ENCODE measurements at regions not wholly inside any gene's neighbourhood (a gene's known extent, or its start where the extent isn't known, plus 50 kb on each side); places are given as distances from the start of the nearest gene placed in this dataset.

DNA sequence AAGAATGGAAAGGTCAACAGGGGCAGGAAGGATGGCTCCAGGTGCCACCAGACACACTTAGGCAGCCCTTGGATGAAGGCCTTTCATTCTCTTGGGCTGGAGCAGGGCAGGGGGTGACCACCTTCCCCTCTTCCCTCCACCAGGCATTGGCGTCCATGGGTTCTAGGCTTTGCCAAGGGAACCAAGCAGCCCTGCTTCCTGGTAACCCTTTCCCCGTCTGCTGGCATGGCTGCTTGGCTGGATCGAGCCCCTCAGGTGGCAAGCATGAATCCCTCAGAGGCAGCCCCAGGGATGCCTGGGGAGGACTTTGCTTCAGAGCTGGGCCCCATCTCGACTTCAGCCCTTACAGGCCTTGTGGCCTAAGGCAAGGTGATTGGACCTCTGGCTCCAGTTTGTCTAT is 185.1 kb upstream of the SYT13 start:
- BruUV-seq (replicated peaks), result no TSS peak
- Mint-ChIP-seq H3K9me3 (ENCODE audit: unreplicated experiment) (no peaks in the 10 kb centered on the region), H3K4me3 (ENCODE audit: unreplicated experiment) (no peak overlapping the region), H3K27me3 (ENCODE audit: insufficient read depth, unreplicated experiment) (peaks cover 15% of the 10 kb centered on the region), H3K36me3 (ENCODE audit: insufficient read depth, unreplicated experiment) (no peaks in the 10 kb centered on the region), H3K27ac (ENCODE audit: unreplicated experiment) (no peak overlapping the region), H3K4me1 (ENCODE audit: low read depth, unreplicated experiment) (no peaks in the 10 kb centered on the region)
- Histone ChIP-seq H3K4me1 (no peaks in the 10 kb centered on the region), H3K9me3 (no peaks in the 10 kb centered on the region), H3K36me3 (ENCODE audit: control insufficient read depth, insufficient read depth, low read length) (no peaks in the 10 kb centered on the region), H3K4me3 (ENCODE audit: low read depth, low read length) (no peak overlapping the region), H3K27me3 (replicated peaks; ENCODE audit: control insufficient read depth, insufficient read depth, low read length) (no peaks in the 10 kb centered on the region)
- DNase-seq, result no peak
- CTCF ChIA-PET, result no interaction called here
- intact Hi-C loops (cut with micrococcal nuclease; ENCODE audit: unreplicated experiment), result no loop called here
- POLR2A ChIA-PET, result no interaction called here
- TF ChIP-seq, protein P1, sequence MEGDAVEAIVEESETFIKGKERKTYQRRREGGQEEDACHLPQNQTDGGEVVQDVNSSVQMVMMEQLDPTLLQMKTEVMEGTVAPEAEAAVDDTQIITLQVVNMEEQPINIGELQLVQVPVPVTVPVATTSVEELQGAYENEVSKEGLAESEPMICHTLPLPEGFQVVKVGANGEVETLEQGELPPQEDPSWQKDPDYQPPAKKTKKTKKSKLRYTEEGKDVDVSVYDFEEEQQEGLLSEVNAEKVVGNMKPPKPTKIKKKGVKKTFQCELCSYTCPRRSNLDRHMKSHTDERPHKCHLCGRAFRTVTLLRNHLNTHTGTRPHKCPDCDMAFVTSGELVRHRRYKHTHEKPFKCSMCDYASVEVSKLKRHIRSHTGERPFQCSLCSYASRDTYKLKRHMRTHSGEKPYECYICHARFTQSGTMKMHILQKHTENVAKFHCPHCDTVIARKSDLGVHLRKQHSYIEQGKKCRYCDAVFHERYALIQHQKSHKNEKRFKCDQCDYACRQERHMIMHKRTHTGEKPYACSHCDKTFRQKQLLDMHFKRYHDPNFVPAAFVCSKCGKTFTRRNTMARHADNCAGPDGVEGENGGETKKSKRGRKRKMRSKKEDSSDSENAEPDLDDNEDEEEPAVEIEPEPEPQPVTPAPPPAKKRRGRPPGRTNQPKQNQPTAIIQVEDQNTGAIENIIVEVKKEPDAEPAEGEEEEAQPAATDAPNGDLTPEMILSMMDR (IDR thresholded peaks at IDR 0.05; ENCODE audit: insufficient read depth in 1 of 2, low read depth in 1 of 2, low read length in 1 of 2, severe bottlenecking in 1 of 2, unreplicated experiment in 1 of 2), result no peak

DNA sequence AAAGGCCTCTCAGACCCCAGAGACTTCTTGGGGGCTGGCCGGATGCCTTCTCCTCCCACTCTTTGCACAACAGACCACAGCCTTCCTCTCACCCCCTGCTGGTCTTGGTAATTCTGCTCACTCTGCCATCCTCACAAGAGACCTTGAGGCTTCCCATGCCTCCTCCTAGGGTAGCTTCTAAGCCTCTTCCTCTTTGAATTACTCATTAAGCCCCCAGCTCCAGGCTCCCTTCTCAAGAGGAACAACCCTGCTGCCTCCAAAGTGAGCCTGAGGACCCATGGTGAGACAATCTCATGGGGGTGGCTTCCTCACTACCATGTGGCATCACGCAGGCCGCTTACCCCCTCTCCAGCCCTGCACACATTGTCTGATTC is 184.6 kb upstream of the SYT13 start:
- H3K4me3 ChIP-seq (ENCODE audit: low read depth, low read length), result no peak overlapping the region
- H3K27me3 Mint-ChIP-seq (ENCODE audit: insufficient read depth, unreplicated experiment), result peaks cover 13% of the 10 kb centered on the region
- TF ChIP-seq, protein P1 (IDR thresholded peaks at IDR 0.05; ENCODE audit: insufficient read depth in 1 of 2, low read depth in 1 of 2, low read length in 1 of 2, severe bottlenecking in 1 of 2, unreplicated experiment in 1 of 2), result no peak
- no peaks in the 10 kb centered on the region for H3K4me1 Mint-ChIP-seq (ENCODE audit: low read depth, unreplicated experiment)
- no peaks in the 10 kb centered on the region for H3K4me1 ChIP-seq
- DNase-seq, result no peak
- H3K4me3 Mint-ChIP-seq (ENCODE audit: unreplicated experiment), result no peak overlapping the region
- no peaks in the 10 kb centered on the region for H3K27me3 ChIP-seq (replicated peaks; ENCODE audit: control insufficient read depth, insufficient read depth, low read length)
- BruUV-seq (replicated peaks), result no TSS peak
- no peaks in the 10 kb centered on the region for H3K36me3 ChIP-seq (ENCODE audit: control insufficient read depth, insufficient read depth, low read length)
- intact Hi-C loops (cut with micrococcal nuclease; ENCODE audit: unreplicated experiment), result no loop called here
- H3K27ac Mint-ChIP-seq (ENCODE audit: unreplicated experiment), result no peak overlapping the region
- ChIA-PET CTCF (no interaction called here), POLR2A (no interaction called here)
- H3K36me3 Mint-ChIP-seq (ENCODE audit: insufficient read depth, unreplicated experiment), result no peaks in the 10 kb centered on the region
- no peaks in the 10 kb centered on the region for H3K9me3 ChIP-seq
- H3K9me3 Mint-ChIP-seq (ENCODE audit: unreplicated experiment), result no peaks in the 10 kb centered on the region

DNA sequence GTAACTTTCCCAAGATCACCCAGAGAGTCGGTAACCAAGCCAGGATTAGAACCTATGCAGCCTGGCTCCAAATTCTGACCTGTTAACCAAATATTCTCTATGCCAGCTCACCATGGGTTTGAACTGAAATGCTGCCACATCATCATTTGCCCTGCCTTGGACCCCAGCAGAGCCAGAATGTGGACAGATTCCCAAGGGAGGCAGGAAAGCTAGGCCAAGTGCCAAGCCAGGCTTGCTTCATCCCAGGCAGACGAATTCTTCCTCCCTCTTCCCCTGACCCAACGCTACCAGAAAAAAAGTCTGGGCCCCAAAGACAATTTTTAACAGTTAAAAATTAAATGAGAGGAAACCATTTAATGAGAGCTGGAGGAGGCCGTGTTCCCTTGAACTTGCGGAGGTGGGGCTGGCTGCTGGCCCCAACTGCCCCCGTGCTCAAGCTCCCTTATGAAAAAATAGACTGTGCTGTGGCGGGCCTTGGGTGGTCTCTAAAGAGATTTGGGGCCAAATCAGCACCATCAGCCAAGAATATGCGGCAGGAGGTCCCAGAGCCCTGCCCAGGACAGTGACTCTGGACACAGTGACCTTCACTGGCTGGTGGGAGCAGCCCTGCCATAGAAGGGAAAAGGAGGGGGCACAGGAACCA is 184.1 kb upstream of the SYT13 start:
- Mint-ChIP-seq H3K36me3 (ENCODE audit: insufficient read depth, unreplicated experiment) (no peaks in the 10 kb centered on the region), H3K27ac (ENCODE audit: unreplicated experiment) (no peak overlapping the region), H3K27me3 (ENCODE audit: insufficient read depth, unreplicated experiment) (peaks cover 13% of the 10 kb centered on the region), H3K9me3 (ENCODE audit: unreplicated experiment) (no peaks in the 10 kb centered on the region), H3K4me1 (ENCODE audit: low read depth, unreplicated experiment) (no peaks in the 10 kb centered on the region), H3K4me3 (ENCODE audit: unreplicated experiment) (no peak overlapping the region)
- POLR2A ChIA-PET, result no interaction called here
- TF ChIP-seq, protein P1 (IDR thresholded peaks at IDR 0.05; ENCODE audit: insufficient read depth in 1 of 2, low read depth in 1 of 2, low read length in 1 of 2, severe bottlenecking in 1 of 2, unreplicated experiment in 1 of 2), result no peak
- BruUV-seq (replicated peaks), result no TSS peak
- intact Hi-C loops (cut with micrococcal nuclease; ENCODE audit: unreplicated experiment), result no loop called here
- H3K36me3 ChIP-seq (ENCODE audit: control insufficient read depth, insufficient read depth, low read length), result no peaks in the 10 kb centered on the region
- no peak overlapping the region for H3K4me3 ChIP-seq (ENCODE audit: low read depth, low read length)
- CTCF ChIA-PET, result no interaction called here
- no peaks in the 10 kb centered on the region for H3K4me1 ChIP-seq
- no peaks in the 10 kb centered on the region for H3K27me3 ChIP-seq (replicated peaks; ENCODE audit: control insufficient read depth, insufficient read depth, low read length)
- DNase-seq, result no peak
- H3K9me3 ChIP-seq, result no peaks in the 10 kb centered on the region

Measured in Caco-2 (cell line).